SJSA1 (cell line): ENCODE measurements at regions not wholly inside any gene's neighbourhood (a gene's known extent, or its start where the extent isn't known, plus 50 kb on each side); places are given as distances from the start of the nearest gene placed in this dataset.
A peak's percentile ranks its signal among the peaks of the same experiment; 100 is the strongest.
"Not testable (repeated sequence)": the region's sequence is repeated elsewhere in the genome, so short reads cannot be mapped to it uniquely, and the experiment has no call there.

ENCODE experiments used
- DNase-seq, 2 experiments: peaks; one replicate each; pipeline ENCODE4 v3.0.0-alpha.2; 2015 to 2020; ENCODE audit warnings: low spot score in 2 of 2, low read depth in 1 of 2
- H3K27ac ChIP-seq: fragments of 250-450 bp; sonication (Bioruptor Pico); 2 replicates; pipeline ENCODE4 v1.5.1; 2020; ENCODE audit warnings: mild to moderate bottlenecking, moderate library complexity
- H3K27me3 ChIP-seq: fragments of 250-450 bp; sonication (Bioruptor Pico); replicated peaks from 2 replicates; pipeline ENCODE4 v1.5.1; 2020; ENCODE audit warnings: mild to moderate bottlenecking, moderate library complexity
- H3K36me3 ChIP-seq: fragments of 250-450 bp; sonication (Bioruptor Pico); 2 replicates; pipeline ENCODE4 v1.5.1; 2020; ENCODE audit warnings: mild to moderate bottlenecking
- H3K4me1 ChIP-seq: fragments of 250-450 bp; sonication (Bioruptor Pico); replicated peaks from 2 replicates; pipeline ENCODE4 v1.6.1; 2021; ENCODE audit warnings: mild to moderate bottlenecking
- H3K4me3 ChIP-seq: fragments of 250-450 bp; sonication (Bioruptor Pico); 2 replicates; pipeline ENCODE4 v1.5.1; 2020; ENCODE audit warnings: mild to moderate bottlenecking
- H3K9me3 ChIP-seq: fragments of 250-450 bp; sonication (Bioruptor Pico); replicated peaks from 2 replicates; pipeline ENCODE4 v1.5.1; 2020; ENCODE audit warnings: mild to moderate bottlenecking

GRCh38 chr17:14518919-14519318 lies 218.0 kb downstream of the HS3ST3B1 start:
- H3K4me3 ChIP-seq, H3K36me3 ChIP-seq, H3K27me3 ChIP-seq, H3K27ac ChIP-seq, H3K4me1 ChIP-seq, H3K9me3 ChIP-seq: not testable (repeated sequence)
- peak in 1 of 2 experiments; percentile 24 for DNase-seq

- H3K9me3 ChIP-seq, result no peaks in the 10 kb centered on the region
- H3K4me3 ChIP-seq, result no peak overlapping the region
- no peaks in the 10 kb centered on the region for H3K27me3 ChIP-seq
- no peaks in the 10 kb centered on the region for H3K4me1 ChIP-seq
- no peaks in the 10 kb centered on the region for H3K36me3 ChIP-seq
- no peak for DNase-seq
- H3K27ac ChIP-seq, result no peak overlapping the region
Observed at GRCh38 chr17:14514973-14515372, 214.1 kb downstream of the HS3ST3B1 start.

- Histone ChIP-seq H3K4me1 (no peaks in the 10 kb centered on the region), H3K9me3 (no peaks in the 10 kb centered on the region), H3K27ac (no peak overlapping the region), H3K36me3 (no peaks in the 10 kb centered on the region), H3K4me3 (no peak overlapping the region), H3K27me3 (no peaks in the 10 kb centered on the region)
- no peak for DNase-seq
Observed at GRCh38 chr17:14513835-14514234, 213.0 kb downstream of the HS3ST3B1 start.

DNA sequence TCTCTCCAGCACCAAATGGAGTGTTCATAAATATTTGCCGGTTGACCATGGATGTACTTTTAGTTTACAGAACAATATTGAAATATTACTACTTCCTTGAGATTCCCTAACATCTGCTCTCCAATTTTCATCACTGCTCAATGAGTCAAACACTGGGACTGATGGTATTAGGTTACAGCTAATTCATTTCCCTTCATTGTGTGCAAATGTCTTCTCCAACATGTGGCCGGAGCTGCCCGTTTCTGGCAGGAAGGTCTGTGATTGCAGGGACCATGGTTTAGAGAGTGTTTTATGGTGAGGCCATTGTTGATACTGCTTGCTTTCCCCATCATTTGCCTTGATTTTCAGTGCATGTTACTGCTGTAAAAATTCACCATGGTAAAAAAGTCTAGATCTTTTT lies 209.3 kb downstream of the HS3ST3B1 start:
- DNase-seq, result no peak
- Histone ChIP-seq H3K36me3 (no peaks in the 10 kb centered on the region), H3K9me3 (no peaks in the 10 kb centered on the region), H3K4me1 (no peaks in the 10 kb centered on the region), H3K27ac (no peak overlapping the region), H3K27me3 (no peaks in the 10 kb centered on the region), H3K4me3 (no peak overlapping the region)

- Histone ChIP-seq H3K9me3 (no peaks in the 10 kb centered on the region), H3K27me3 (no peaks in the 10 kb centered on the region), H3K4me3 (no peak overlapping the region)
Observed at GRCh38 chr17:14508156-14508555, 207.3 kb downstream of the HS3ST3B1 start.

DNA sequence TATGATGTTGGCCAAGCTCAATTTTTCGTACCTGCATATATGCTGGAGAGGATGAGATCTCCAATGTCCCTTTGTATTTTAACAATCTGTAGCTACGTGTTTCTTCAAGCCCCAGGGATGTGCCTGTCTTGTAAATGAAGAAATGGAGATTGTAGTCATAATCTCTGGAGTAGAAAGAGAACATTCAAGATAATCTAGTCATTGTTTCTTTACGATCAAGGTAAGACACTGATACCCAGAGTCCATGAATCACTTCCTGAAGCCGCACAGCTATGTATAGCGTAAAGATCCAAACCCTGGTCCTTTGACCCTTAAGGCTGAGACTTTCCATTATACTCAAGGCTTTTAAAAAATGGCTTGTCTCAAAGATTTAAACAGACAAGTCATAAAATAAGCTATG lies 205.5 kb downstream of the HS3ST3B1 start:
- Histone ChIP-seq H3K36me3 (no peaks in the 10 kb centered on the region), H3K9me3 (no peaks in the 10 kb centered on the region), H3K27me3 (no peaks in the 10 kb centered on the region), H3K27ac (no peak overlapping the region), H3K4me3 (no peak overlapping the region), H3K4me1 (no peaks in the 10 kb centered on the region)
- DNase-seq, result no peak

More at GRCh38 chr17:14508156-14508555, 207.3 kb downstream of the HS3ST3B1 start:
- Histone ChIP-seq H3K36me3 (no peaks in the 10 kb centered on the region), H3K27ac (no peak overlapping the region), H3K4me1 (no peaks in the 10 kb centered on the region)
- no peak for DNase-seq

DNA sequence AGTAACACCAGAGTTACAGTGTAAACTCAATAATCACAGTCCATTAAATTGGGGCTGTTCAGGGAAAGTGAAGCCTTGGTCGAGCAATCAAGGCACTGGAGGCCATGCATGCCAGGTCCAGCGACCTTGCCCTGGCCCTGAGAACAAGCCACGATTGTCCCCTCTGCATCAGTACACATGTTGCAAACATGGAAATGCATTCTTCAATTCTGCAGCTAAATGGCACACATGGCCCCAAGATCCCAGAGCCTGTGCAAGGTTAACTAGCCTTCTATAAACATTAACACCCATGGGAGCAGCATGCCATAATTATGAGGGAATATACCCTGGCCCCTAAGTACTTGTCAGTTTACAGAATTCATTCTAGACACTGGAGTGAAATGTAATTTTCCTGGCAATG lies 204.7 kb downstream of the HS3ST3B1 start:
- H3K4me3 ChIP-seq, result no peak overlapping the region
- DNase-seq, result no peak
- H3K27ac ChIP-seq, result no peak overlapping the region
- no peaks in the 10 kb centered on the region for H3K9me3 ChIP-seq
- no peaks in the 10 kb centered on the region for H3K4me1 ChIP-seq
- no peaks in the 10 kb centered on the region for H3K36me3 ChIP-seq
- no peaks in the 10 kb centered on the region for H3K27me3 ChIP-seq

GRCh38 chr17:14499976-14500375 lies 199.1 kb downstream of the HS3ST3B1 start:
- DNase-seq, result no peak

GRCh38 chr17:14498812-14499211 lies 197.9 kb downstream of the HS3ST3B1 start:
- Histone ChIP-seq H3K36me3 (no peaks in the 10 kb centered on the region), H3K27ac (no peak overlapping the region), H3K4me3 (no peak overlapping the region), H3K9me3 (no peaks in the 10 kb centered on the region), H3K27me3 (no peaks in the 10 kb centered on the region), H3K4me1 (no peaks in the 10 kb centered on the region)
- DNase-seq, result no peak

More at GRCh38 chr17:14499976-14500375, 199.1 kb downstream of the HS3ST3B1 start:
- Histone ChIP-seq H3K27me3 (no peaks in the 10 kb centered on the region), H3K4me3 (no peak overlapping the region), H3K36me3 (no peaks in the 10 kb centered on the region), H3K9me3 (no peaks in the 10 kb centered on the region), H3K27ac (no peak overlapping the region), H3K4me1 (no peaks in the 10 kb centered on the region)

DNA sequence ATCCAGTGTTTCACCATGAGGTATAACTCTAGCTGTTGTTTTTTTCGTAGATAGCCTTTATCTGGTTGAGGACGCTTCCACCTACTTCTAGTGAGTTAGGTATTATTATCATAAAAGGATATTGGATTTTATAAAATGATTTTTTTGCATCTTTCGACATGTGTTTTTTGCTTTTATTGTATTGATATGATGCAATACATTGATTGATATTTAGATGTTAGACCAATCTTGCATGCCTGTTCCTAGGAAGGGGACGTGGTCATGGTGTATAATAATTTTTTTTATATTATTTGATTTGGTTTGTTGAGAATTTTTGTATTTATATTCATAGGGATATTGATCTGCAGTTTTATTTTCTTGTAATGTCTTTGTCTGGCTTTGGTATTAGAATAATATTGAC lies 193.3 kb downstream of the HS3ST3B1 start:
- Histone ChIP-seq H3K4me1 (no peaks in the 10 kb centered on the region), H3K27ac (no peak overlapping the region), H3K4me3 (no peak overlapping the region), H3K36me3 (no peaks in the 10 kb centered on the region), H3K27me3 (no peaks in the 10 kb centered on the region), H3K9me3 (no peaks in the 10 kb centered on the region)
- DNase-seq, result no peak

DNA sequence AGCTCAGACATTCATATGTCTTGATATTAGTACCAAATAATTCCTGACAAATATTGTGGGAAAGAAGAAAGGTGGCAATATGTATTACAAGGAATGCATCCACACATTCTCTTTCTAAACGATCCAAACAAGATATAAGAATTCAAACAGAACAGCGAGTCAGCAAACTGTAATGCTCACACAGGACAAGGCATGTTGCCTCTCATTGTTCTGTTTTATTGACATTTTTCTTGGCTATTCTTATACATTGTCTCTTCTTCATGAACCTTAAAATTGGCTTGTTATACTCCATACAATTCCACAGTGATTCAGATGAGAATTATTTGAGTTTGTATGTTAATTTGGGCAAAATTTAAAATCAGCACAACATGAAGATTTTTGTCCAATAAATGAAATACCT lies 189.1 kb downstream of the HS3ST3B1 start:
- Histone ChIP-seq H3K36me3 (no peaks in the 10 kb centered on the region), H3K9me3 (no peaks in the 10 kb centered on the region), H3K27me3 (no peaks in the 10 kb centered on the region), H3K27ac (no peak overlapping the region), H3K4me3 (no peak overlapping the region), H3K4me1 (no peaks in the 10 kb centered on the region)
- peak in 1 of 2 experiments; percentile 31 for DNase-seq

DNA sequence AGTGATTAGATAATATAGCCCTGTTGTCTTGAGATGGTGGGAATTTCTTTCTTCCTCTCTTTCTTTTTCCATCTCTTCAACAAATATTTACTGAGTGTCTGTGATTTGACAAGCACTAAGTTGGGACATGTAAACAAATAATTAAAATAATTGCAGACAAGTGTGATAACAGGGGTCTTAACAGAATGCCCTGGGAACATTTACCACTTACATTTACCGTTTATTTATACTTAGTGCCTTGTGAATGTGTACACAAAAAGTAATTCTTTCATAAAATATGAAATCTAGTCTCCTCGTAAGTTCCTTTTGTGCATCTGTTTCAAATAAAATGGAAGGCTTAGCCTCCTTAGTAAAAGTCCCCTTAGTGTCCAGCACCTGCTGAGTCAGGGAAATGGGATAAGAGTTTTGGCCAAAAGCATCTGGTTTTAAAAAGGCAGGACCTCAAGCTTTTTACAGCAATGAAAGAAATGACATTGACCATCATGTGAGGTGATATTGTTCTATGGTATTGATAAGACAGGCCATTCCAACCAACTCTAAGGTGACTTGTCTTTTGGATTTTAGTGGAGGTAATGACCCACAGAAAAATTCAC lies 188.2 kb downstream of the HS3ST3B1 start:
- Histone ChIP-seq H3K36me3 (no peaks in the 10 kb centered on the region), H3K4me1 (no peaks in the 10 kb centered on the region), H3K27ac (no peak overlapping the region), H3K4me3 (no peak overlapping the region), H3K27me3 (no peaks in the 10 kb centered on the region), H3K9me3 (no peaks in the 10 kb centered on the region)
- DNase-seq, result no peak

DNA sequence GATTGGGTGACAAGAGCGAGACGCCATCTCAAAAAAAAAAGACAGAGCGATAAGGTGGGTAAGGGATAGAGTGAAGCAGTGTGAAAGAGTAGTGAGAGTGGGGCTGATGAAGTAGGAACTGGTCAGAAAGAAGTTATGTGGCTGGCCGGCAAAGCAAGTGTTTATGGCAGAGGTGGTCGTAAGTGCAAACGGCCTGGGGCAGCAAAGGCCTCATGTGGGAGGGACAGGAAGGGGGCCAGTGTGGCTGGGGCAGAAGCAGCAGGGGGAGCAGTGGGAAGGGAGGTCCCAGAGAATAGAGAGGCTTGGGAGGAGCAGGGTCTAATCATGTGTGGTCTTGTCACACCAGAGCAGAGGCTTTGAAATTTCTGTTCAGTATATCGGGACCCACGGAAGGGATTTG lies 186.2 kb downstream of the HS3ST3B1 start:
- no peak for DNase-seq
- no peaks in the 10 kb centered on the region for H3K36me3 ChIP-seq
- no peaks in the 10 kb centered on the region for H3K9me3 ChIP-seq
- H3K4me3 ChIP-seq, result no peak overlapping the region
- H3K27me3 ChIP-seq, result no peaks in the 10 kb centered on the region
- no peak overlapping the region for H3K27ac ChIP-seq
- H3K4me1 ChIP-seq, result no peaks in the 10 kb centered on the region

DNA sequence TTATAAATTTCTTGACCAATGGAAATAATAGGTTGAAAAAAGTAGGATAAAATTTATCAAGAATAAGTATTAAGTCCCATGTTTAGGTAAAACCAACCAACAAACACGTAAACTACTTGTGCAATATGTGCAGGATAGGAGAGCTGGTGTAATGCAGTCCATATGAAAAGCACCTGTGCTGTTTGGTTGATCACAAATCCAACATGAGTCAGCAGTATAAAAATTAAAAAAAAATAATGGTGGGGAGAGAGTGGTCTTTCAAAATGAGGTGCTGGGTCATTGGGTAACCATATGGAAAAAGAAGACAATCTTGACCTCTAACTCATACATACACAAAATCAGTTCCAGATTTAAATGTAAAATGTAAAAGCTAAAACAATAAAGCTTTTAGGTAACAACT lies 181.8 kb downstream of the HS3ST3B1 start:
- Histone ChIP-seq H3K4me1 (no peaks in the 10 kb centered on the region), H3K4me3 (no peak overlapping the region), H3K27ac (no peak overlapping the region), H3K9me3 (no peaks in the 10 kb centered on the region), H3K27me3 (no peaks in the 10 kb centered on the region), H3K36me3 (no peaks in the 10 kb centered on the region)
- no peak for DNase-seq

DNA sequence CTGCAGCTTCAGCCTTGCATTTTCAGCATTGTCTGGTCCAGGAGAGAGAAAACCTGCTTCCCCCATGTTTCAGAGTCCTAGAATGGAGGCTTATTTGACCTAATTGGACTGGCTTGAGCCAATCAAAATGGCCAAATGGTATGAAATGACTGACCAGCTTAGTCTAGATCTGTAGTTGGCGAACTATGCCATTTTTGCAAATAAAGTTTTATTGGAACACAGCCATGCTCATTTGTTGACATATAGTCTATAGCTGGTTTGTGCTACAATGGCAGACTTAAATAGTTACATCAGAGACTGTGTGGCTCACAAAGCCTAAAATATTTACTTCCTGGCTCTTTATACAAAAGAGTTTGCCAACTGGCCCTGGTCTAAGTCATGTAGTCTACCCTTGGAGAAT lies 180.8 kb downstream of the HS3ST3B1 start:
- Histone ChIP-seq H3K4me3 (no peak overlapping the region), H3K36me3 (no peaks in the 10 kb centered on the region)

More for the DNA sequence above, 180.8 kb downstream of the HS3ST3B1 start:
- Histone ChIP-seq H3K4me1 (no peaks in the 10 kb centered on the region), H3K9me3 (no peaks in the 10 kb centered on the region), H3K27ac (no peak overlapping the region), H3K27me3 (no peaks in the 10 kb centered on the region)
- DNase-seq, result no peak
